ENCODE measurements at regions not wholly inside any gene's neighbourhood (a gene's known extent, or its start where the extent isn't known, plus 50 kb on each side); places are given as distances from the start of the nearest gene placed in this dataset.

DNA sequence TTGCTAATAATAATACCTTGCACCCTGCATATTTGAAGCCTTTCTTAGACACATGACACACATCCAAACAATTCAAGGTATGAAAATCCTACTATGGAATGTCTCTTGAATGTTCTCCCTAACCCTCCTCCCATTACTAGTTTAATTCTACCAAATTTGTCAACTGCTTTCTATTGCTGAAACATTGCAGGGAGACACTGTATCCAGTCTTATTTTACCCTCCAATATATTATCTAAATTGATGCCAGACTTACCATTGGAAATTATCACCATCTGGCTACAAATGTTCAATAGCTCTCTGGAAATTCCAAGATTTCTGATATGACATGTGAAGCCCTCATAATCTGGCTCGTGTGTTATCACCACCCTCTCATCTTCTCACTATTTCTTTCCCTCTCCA, 1027.3 kb upstream of the CITED2 start:
- no peak for TF ChIP-seq CTCF (IDR thresholded peaks at IDR 0.05; ENCODE audit: low read length)
- no peak for TF ChIP-seq EZH2phosphoT487 (IDR thresholded peaks at IDR 0.05; ENCODE audit: low read length)
- TF ChIP-seq EZH2 (optimal IDR thresholded peaks at IDR 0.05; ENCODE audit: low read depth, low read length): no peak
